GM12878 (cell line): ENCODE measurements at regions not wholly inside any gene's neighbourhood (a gene's known extent, or its start where the extent isn't known, plus 50 kb on each side); places are given as distances from the start of the nearest gene placed in this dataset.

Experiments
- ATAC-seq: fragments of 200-7000 bp; cut with Tn5 transposase; 3 replicates; pipeline ENCODE4 v1.9.1; 2020; ENCODE audit warnings: mild to moderate bottlenecking, moderate library complexity
- BruUV-seq: library from RNA; stranded (reverse); fragments of 400-500 nt; replicated peaks from 2 replicates; lab custom pipeline; 2021; lab: Mats Ljungman, UMichigan
- CTCF ChIA-PET: fragments of 300-600 bp; sonication (Branson Sonifier 250); formaldehyde crosslinking; extraction: SDS; loops from one replicate; lab custom pipeline; 2021; ENCODE audit warnings: inconsistent platforms; lab: Yijun Ruan, JAX
- POLR2A ChIA-PET: fragments of 350-600 bp; formaldehyde crosslinking; extraction: SDS; loops from one replicate; lab custom pipeline; 2021; ENCODE audit warnings: inconsistent platforms; lab: Charles Lee
- RAD21 ChIA-PET: fragments of 300-600 bp; sonication (Branson Sonifier 250); formaldehyde crosslinking; loops from one replicate; lab custom pipeline; 2023; ENCODE audit warnings: antibody characterized with exemption; ENCODE audit not compliant: unreplicated experiment; lab: Charles Lee
- SMC1A ChIA-PET: fragments of 300-600 bp; sonication (Branson Sonifier 250); formaldehyde crosslinking; loops from one replicate; lab custom pipeline; 2023; ENCODE audit not compliant: unreplicated experiment, uncharacterized antibody; lab: Charles Lee
- DNase-seq: peaks from one replicate; pipeline ENCODE4 v3.0.0-alpha.2; 2011; ENCODE audit warnings: low read depth, low spot score
- FAIRE-seq: peaks from 3 replicates; lab custom pipeline; 2011; peaks lifted over from hg19 to GRCh38; lab: Jason Lieb, UNC
- H2AFZ ChIP-seq: 2 replicates; pipeline ENCODE4 v1.6.0; 2011; ENCODE audit warnings: low read depth, low read length, control low read depth; ENCODE audit not compliant: control insufficient read depth
- H3K27ac ChIP-seq: 2 replicates; pipeline ENCODE4 v1.5.1; 2011; ENCODE audit warnings: control low read depth; ENCODE audit not compliant: control insufficient read depth, insufficient read depth
- H3K27me3 ChIP-seq, 2 experiments: replicated peaks in 1 of 2; 2 replicates each; pipeline versions ENCODE4 v1.6.0 to v1.6.1; 2011; ENCODE audit warnings: low read length in 1 of 2; ENCODE audit not compliant: control insufficient read depth in 2 of 2, insufficient read depth in 2 of 2
- H3K36me3 ChIP-seq, 2 experiments: 2 replicates each; pipeline ENCODE4 v1.5.1; 2011; ENCODE audit warnings: low read length in 1 of 2; ENCODE audit not compliant: control insufficient read depth in 2 of 2, insufficient read depth in 2 of 2
- H3K4me1 ChIP-seq: 2 replicates; pipeline ENCODE4 v1.6.1; 2011; ENCODE audit warnings: mild to moderate bottlenecking, low read length, moderate library complexity, mixed read lengths; ENCODE audit not compliant: control insufficient read depth, insufficient read depth
- H3K4me2 ChIP-seq: 2 replicates; pipeline ENCODE4 v1.6.0; 2011; ENCODE audit warnings: control low read depth; ENCODE audit not compliant: control insufficient read depth, insufficient read depth
- H3K4me3 ChIP-seq: fragments of 200-600 bp; sonication (generic); 2 replicates; pipeline ENCODE4 v1.5.1; 2016
- H3K79me2 ChIP-seq: 2 replicates; pipeline ENCODE4 v1.6.0; 2011; ENCODE audit warnings: low read length; ENCODE audit not compliant: control insufficient read depth, insufficient read depth
- H3K9ac ChIP-seq: 2 replicates; pipeline ENCODE4 v1.8.0; 2011; ENCODE audit warnings: low read length, control low read depth, mixed read lengths; ENCODE audit not compliant: control insufficient read depth, insufficient read depth
- H3K9me3 ChIP-seq: replicated peaks from 3 replicates; pipeline ENCODE4 v1.5.1; 2011; ENCODE audit warnings: mild to moderate bottlenecking, low read length; ENCODE audit not compliant: control insufficient read depth, insufficient read depth
- H4K20me1 ChIP-seq: 2 replicates; pipeline ENCODE4 v1.6.0; 2011; ENCODE audit not compliant: control insufficient read depth, insufficient read depth
- CTCF ChIP-seq, 3 experiments: IDR thresholded peaks in 2 of 3; conservative IDR thresholded peaks in 1 of 3; 2 replicates each; pipeline ENCODE4 v1.5.1; 2011; ENCODE audit warnings: low read depth in 3 of 3, low read length in 3 of 3, mild to moderate bottlenecking in 3 of 3, control low read depth in 2 of 3, moderate library complexity in 2 of 3, inconsistent platforms in 1 of 3, mixed read lengths in 1 of 3; ENCODE audit not compliant: control insufficient read depth in 2 of 3, insufficient read depth in 1 of 3; ENCODE audit errors: extremely low read depth in 1 of 3
- CUX1 ChIP-seq: IDR thresholded peaks from 2 replicates; pipeline ENCODE4 v1.6.1; 2012; ENCODE audit warnings: improper control_type of control experiment, low read depth, low read length; ENCODE audit not compliant: insufficient replicate concordance
- ESRRA ChIP-seq: IDR thresholded peaks from 2 replicates; pipeline ENCODE4 v1.6.1; 2012; ENCODE audit warnings: mild to moderate bottlenecking, low read length, improper control_type of control experiment
- FOS ChIP-seq: IDR thresholded peaks from 3 replicates; pipeline ENCODE4 v1.6.1; 2011; ENCODE audit warnings: borderline replicate concordance; ENCODE audit not compliant: insufficient read length; ENCODE audit errors: extremely low read depth
- LARP7 ChIP-seq: fragments of 450-650 bp; IDR thresholded peaks from 2 replicates; pipeline ENCODE4 v1.6.1; 2017; ENCODE audit warnings: mild to moderate bottlenecking
- MLLT1 ChIP-seq: fragments of 450-650 bp; IDR thresholded peaks from 2 replicates; pipeline ENCODE4 v1.6.1; 2016; ENCODE audit warnings: mild to moderate bottlenecking
- NKRF ChIP-seq: fragments of 450-650 bp; conservative IDR thresholded peaks from 2 replicates; pipeline ENCODE4 v1.6.1; 2017; ENCODE audit warnings: mild to moderate bottlenecking, moderate library complexity
- NRF1 ChIP-seq: conservative IDR thresholded peaks from 2 replicates; pipeline ENCODE4 v1.6.1; 2011; ENCODE audit warnings: mild to moderate bottlenecking, low read depth, low read length, improper control_type of control experiment
- PAX5 ChIP-seq: IDR thresholded peaks from 2 replicates; pipeline ENCODE4 v1.6.1; 2011; ENCODE audit warnings: low read depth, low read length, borderline replicate concordance
- SRF ChIP-seq, 2 experiments: IDR thresholded peaks; 2 replicates each; pipeline ENCODE4 v1.6.1; 2011; ENCODE audit warnings: low read depth in 2 of 2, low read length in 2 of 2, mild to moderate bottlenecking in 1 of 2, moderate library complexity in 1 of 2
- TBL1XR1 ChIP-seq: IDR thresholded peaks from 2 replicates; pipeline ENCODE4 v1.6.1; 2012; ENCODE audit warnings: low read depth, low read length, improper control_type of control experiment
- ZNF384 ChIP-seq: IDR thresholded peaks from 2 replicates; pipeline ENCODE4 v1.6.1; 2012; ENCODE audit warnings: low read depth, mild to moderate bottlenecking, low read length, improper control_type of control experiment, borderline replicate concordance
- ZSCAN29 ChIP-seq: fragments of 450-650 bp; IDR thresholded peaks from 2 replicates; pipeline ENCODE4 v1.6.1; 2017; ENCODE audit warnings: mild to moderate bottlenecking, moderate library complexity
- WGBS: methylation state at CpG from one replicate; pipeline ENCODE4 v1.1.6; 2016; ENCODE audit warnings: low lambda C conversion rate; ENCODE audit not compliant: insufficient replicate concordance, insufficient coverage; ENCODE audit errors: missing lambda C conversion rate; 5-methylcytosine and 5-hydroxymethylcytosine counted together
- in situ Hi-C: fragments of 300-500 bp; cut with MboI; formaldehyde crosslinking; loops from 9 replicates; pipeline ENCODE4 v1.14.3; 2018; ENCODE audit warnings: mixed read lengths
- intact Hi-C: fragments of 100-400 bp; cut with micrococcal nuclease; formaldehyde crosslinking; loops from one replicate; pipeline ENCODE4 v1.14.2; 2022; ENCODE audit not compliant: unreplicated experiment

- TF ChIP-seq NKRF (no peak), FOS (no peak), CTCF (IDR thresholded peaks at IDR 0.05 in 2 of 3, conservative IDR thresholded peaks at IDR 0.05 in 1 of 3; ENCODE audit: control insufficient read depth in 2 of 3, extremely low read depth in 1 of 3, insufficient read depth in 1 of 3, low read depth in 3 of 3, low read length in 3 of 3) (no peak), NRF1 (no peak), MLLT1 (no peak), TBL1XR1 (no peak), ESRRA (no peak)
Measured at GRCh38 chr3:28099296-28099695, 142.1 kb upstream of the CMC1 start (continued).

- no peak for FAIRE-seq
- POLR2A ChIA-PET = no interaction called here
- H3K4me1 ChIP-seq = no peaks in the 10 kb centered on the region
- BruUV-seq = no TSS peak
- no peaks in the 10 kb centered on the region for H4K20me1 ChIP-seq
- H2AFZ ChIP-seq = no peak overlapping the region
- no peak for DNase-seq
- CTCF ChIA-PET = interaction anchor here (1.0 kb wide), 1 partner anchor 9 kb away, joined by 3 read pairs; no protein-coding TSS in a partner anchor
- RAD21 ChIA-PET = no interaction called here
- in situ Hi-C loops (no loop called here), intact Hi-C loops (no loop called here)
- 0 out of 3 replicates have a peak, but pooled peaks cover 1% of the 10 kb centered on the region for H3K9me3 ChIP-seq
- H3K36me3 ChIP-seq = no peaks in the 10 kb centered on the region
- no peak overlapping the region for H3K4me2 ChIP-seq
- H3K9ac ChIP-seq = no peak overlapping the region
- H3K27me3 ChIP-seq = no peaks in the 10 kb centered on the region
- WGBS = 0% methylated on average over 1 of the region's 1 CpG
- no peak overlapping the region for H3K4me3 ChIP-seq
- no peak for ATAC-seq
- H3K79me2 ChIP-seq = no peaks in the 10 kb centered on the region
- SMC1A ChIA-PET = interaction anchor here (1.0 to 1.5 kb wide), 3 partner anchors 8 to 17 kb away, joined by 3 to 6 read pairs (median 5); no protein-coding TSS in a partner anchor
- H3K27ac ChIP-seq = no peak overlapping the region
- TF ChIP-seq PAX5 = no peak
- TF ChIP-seq ZSCAN29 = no peak
- TF ChIP-seq LARP7 = no peak
- no peak for TF ChIP-seq ZNF384
- no peak for TF ChIP-seq SRF (IDR thresholded peaks at IDR 0.05; ENCODE audit: low read depth in 2 of 2, low read length in 2 of 2)
- TF ChIP-seq CUX1 = no peak
Measured at GRCh38 chr3:28101705-28102104, 139.7 kb upstream of the CMC1 start.
